ENCODE measurements at regions not wholly inside any gene's neighbourhood (a gene's known extent, or its start where the extent isn't known, plus 50 kb on each side); places are given as distances from the start of the nearest gene placed in this dataset.

GRCh38 chr6:149138089-149138488, 179.4 kb upstream of the TAB2 start:
- Histone ChIP-seq H4K91ac (ENCODE audit: low read length) (no peak overlapping the region), H2BK15ac (ENCODE audit: low read depth, poor library complexity, severe bottlenecking) (no peak overlapping the region), H3K79me1 (replicated peaks; ENCODE audit: low read length, poor library complexity, severe bottlenecking) (no peaks in the 10 kb centered on the region), H3K4me3 (ENCODE audit: insufficient read depth in 1 of 2, low read depth in 1 of 2, low read length in 2 of 2) (no peak overlapping the region), H3K4me1 (ENCODE audit: control insufficient read depth, insufficient read depth, low read depth, low read length) (no peaks in the 10 kb centered on the region), H2AK5ac (ENCODE audit: low read length, severe bottlenecking) (no peak overlapping the region), H3K27ac (ENCODE audit: low read length, poor library complexity, severe bottlenecking) (no peak overlapping the region), H3K23ac (ENCODE audit: low read length in 2 of 2) (no peak overlapping the region), H2BK5ac (ENCODE audit: low read depth, low read length, poor library complexity, severe bottlenecking) (no peak overlapping the region), H2BK12ac (ENCODE audit: low read length in 2 of 2) (no peak overlapping the region), H3K18ac (ENCODE audit: low read depth in 1 of 2, low read length in 2 of 2) (no peak overlapping the region), H4K8ac (ENCODE audit: low read length) (no peak overlapping the region), H3K36me3 (ENCODE audit: control insufficient read depth in 1 of 2, insufficient read depth in 2 of 2, low read depth in 1 of 2, low read length in 2 of 2) (no peaks in the 10 kb centered on the region), H3K9ac (ENCODE audit: low read length) (no peak overlapping the region), H2AFZ (ENCODE audit: low read depth, low read length) (no peak overlapping the region), H3K4ac (ENCODE audit: low read depth in 1 of 2, low read length in 2 of 2) (no peak overlapping the region), H3K9me3 (ENCODE audit: control insufficient read depth, low read length) (no peaks in the 10 kb centered on the region), H3K14ac (ENCODE audit: low read length in 2 of 2) (no peak overlapping the region), H2BK120ac (ENCODE audit: low read depth, low read length) (no peak overlapping the region), H3K27me3 (ENCODE audit: control insufficient read depth in 1 of 2, insufficient read depth in 1 of 2, low read length in 2 of 2) (no peaks in the 10 kb centered on the region), H3K4me2 (ENCODE audit: low read length, poor library complexity, severe bottlenecking) (no peak overlapping the region)
- no peak for DNase-seq
- WGBS, result 92% methylated on average over 10 of the region's 10 CpGs

- H3K23ac ChIP-seq (ENCODE audit: low read length in 2 of 2), result no peak overlapping the region
- no peak overlapping the region for H3K18ac ChIP-seq (ENCODE audit: low read depth in 1 of 2, low read length in 2 of 2)
- no peak overlapping the region for H3K4me3 ChIP-seq (ENCODE audit: insufficient read depth in 1 of 2, low read depth in 1 of 2, low read length in 2 of 2)
- no peak overlapping the region for H3K9ac ChIP-seq (ENCODE audit: low read length)
- H3K36me3 ChIP-seq (ENCODE audit: control insufficient read depth in 1 of 2, insufficient read depth in 2 of 2, low read depth in 1 of 2, low read length in 2 of 2), result no peaks in the 10 kb centered on the region
- no peak overlapping the region for H2BK12ac ChIP-seq (ENCODE audit: low read length in 2 of 2)
- H3K4ac ChIP-seq (ENCODE audit: low read depth in 1 of 2, low read length in 2 of 2), result no peak overlapping the region
- H2BK15ac ChIP-seq (ENCODE audit: low read depth, poor library complexity, severe bottlenecking), result no peak overlapping the region
- no peak overlapping the region for H2AK5ac ChIP-seq (ENCODE audit: low read length, severe bottlenecking)
- H3K4me1 ChIP-seq (ENCODE audit: control insufficient read depth, insufficient read depth, low read depth, low read length), result no peaks in the 10 kb centered on the region
- H4K91ac ChIP-seq (ENCODE audit: low read length), result no peak overlapping the region
- DNase-seq, result no peak
- no peak overlapping the region for H2AFZ ChIP-seq (ENCODE audit: low read depth, low read length)
- H4K8ac ChIP-seq (ENCODE audit: low read length), result no peak overlapping the region
- H3K9me3 ChIP-seq (ENCODE audit: control insufficient read depth, low read length), result no peaks in the 10 kb centered on the region
- no peak overlapping the region for H3K14ac ChIP-seq (ENCODE audit: low read length in 2 of 2)
- no peaks in the 10 kb centered on the region for H3K79me1 ChIP-seq (replicated peaks; ENCODE audit: low read length, poor library complexity, severe bottlenecking)
- no peaks in the 10 kb centered on the region for H3K27me3 ChIP-seq (ENCODE audit: control insufficient read depth in 1 of 2, insufficient read depth in 1 of 2, low read length in 2 of 2)
- no peak overlapping the region for H2BK5ac ChIP-seq (ENCODE audit: low read depth, low read length, poor library complexity, severe bottlenecking)
- no peak overlapping the region for H3K27ac ChIP-seq (ENCODE audit: low read length, poor library complexity, severe bottlenecking)
- whole genome bisulfite sequencing, result 96% methylated on average over 11 of the region's 12 CpGs
- no peak overlapping the region for H2BK120ac ChIP-seq (ENCODE audit: low read depth, low read length)
- no peak overlapping the region for H3K4me2 ChIP-seq (ENCODE audit: low read length, poor library complexity, severe bottlenecking)
Measured at GRCh38 chr6:149138699-149139294, 178.7 kb upstream of the TAB2 start.

- Histone ChIP-seq H3K4me2 (ENCODE audit: low read length, poor library complexity, severe bottlenecking) (no peak overlapping the region), H2BK120ac (ENCODE audit: low read depth, low read length) (no peak overlapping the region), H3K4me3 (ENCODE audit: insufficient read depth in 1 of 2, low read depth in 1 of 2, low read length in 2 of 2) (no peak overlapping the region), H2BK12ac (ENCODE audit: low read length in 2 of 2) (no peak overlapping the region), H4K91ac (ENCODE audit: low read length) (no peak overlapping the region), H3K4ac (ENCODE audit: low read depth in 1 of 2, low read length in 2 of 2) (no peak overlapping the region), H3K18ac (ENCODE audit: low read depth in 1 of 2, low read length in 2 of 2) (no peak overlapping the region), H3K9me3 (ENCODE audit: control insufficient read depth, low read length) (no peaks in the 10 kb centered on the region), H3K4me1 (ENCODE audit: control insufficient read depth, insufficient read depth, low read depth, low read length) (no peaks in the 10 kb centered on the region), H3K36me3 (ENCODE audit: control insufficient read depth in 1 of 2, insufficient read depth in 2 of 2, low read depth in 1 of 2, low read length in 2 of 2) (no peaks in the 10 kb centered on the region), H3K14ac (ENCODE audit: low read length in 2 of 2) (no peak overlapping the region), H3K23ac (ENCODE audit: low read length in 2 of 2) (no peak overlapping the region), H2AK5ac (ENCODE audit: low read length, severe bottlenecking) (no peak overlapping the region), H4K8ac (ENCODE audit: low read length) (no peak overlapping the region), H2AFZ (ENCODE audit: low read depth, low read length) (no peak overlapping the region), H3K79me1 (replicated peaks; ENCODE audit: low read length, poor library complexity, severe bottlenecking) (no peaks in the 10 kb centered on the region), H3K27ac (ENCODE audit: low read length, poor library complexity, severe bottlenecking) (no peak overlapping the region), H2BK15ac (ENCODE audit: low read depth, poor library complexity, severe bottlenecking) (no peak overlapping the region), H2BK5ac (ENCODE audit: low read depth, low read length, poor library complexity, severe bottlenecking) (no peak overlapping the region), H3K9ac (ENCODE audit: low read length) (no peak overlapping the region), H3K27me3 (ENCODE audit: control insufficient read depth in 1 of 2, insufficient read depth in 1 of 2, low read length in 2 of 2) (no peaks in the 10 kb centered on the region)
- DNase-seq, result no peak
Measured at GRCh38 chr6:149139782-149140136, 177.8 kb upstream of the TAB2 start.

- Histone ChIP-seq H3K4me3 (ENCODE audit: insufficient read depth in 1 of 2, low read depth in 1 of 2, low read length in 2 of 2) (no peak overlapping the region), H3K4ac (ENCODE audit: low read depth in 1 of 2, low read length in 2 of 2) (no peak overlapping the region), H2BK15ac (ENCODE audit: low read depth, poor library complexity, severe bottlenecking) (no peak overlapping the region), H2BK5ac (ENCODE audit: low read depth, low read length, poor library complexity, severe bottlenecking) (no peak overlapping the region), H3K9me3 (ENCODE audit: control insufficient read depth, low read length) (no peaks in the 10 kb centered on the region), H3K9ac (ENCODE audit: low read length) (no peak overlapping the region), H3K27me3 (ENCODE audit: control insufficient read depth in 1 of 2, insufficient read depth in 1 of 2, low read length in 2 of 2) (no peaks in the 10 kb centered on the region), H3K36me3 (ENCODE audit: control insufficient read depth in 1 of 2, insufficient read depth in 2 of 2, low read depth in 1 of 2, low read length in 2 of 2) (no peaks in the 10 kb centered on the region), H3K23ac (ENCODE audit: low read length in 2 of 2) (no peak overlapping the region), H2BK12ac (ENCODE audit: low read length in 2 of 2) (no peak overlapping the region), H3K14ac (ENCODE audit: low read length in 2 of 2) (no peak overlapping the region), H4K8ac (ENCODE audit: low read length) (no peak overlapping the region), H3K79me1 (replicated peaks; ENCODE audit: low read length, poor library complexity, severe bottlenecking) (no peaks in the 10 kb centered on the region), H4K91ac (ENCODE audit: low read length) (no peak overlapping the region), H3K4me1 (ENCODE audit: control insufficient read depth, insufficient read depth, low read depth, low read length) (no peaks in the 10 kb centered on the region), H2AFZ (ENCODE audit: low read depth, low read length) (no peak overlapping the region), H3K27ac (ENCODE audit: low read length, poor library complexity, severe bottlenecking) (no peak overlapping the region), H2BK120ac (ENCODE audit: low read depth, low read length) (no peak overlapping the region), H2AK5ac (ENCODE audit: low read length, severe bottlenecking) (no peak overlapping the region), H3K4me2 (ENCODE audit: low read length, poor library complexity, severe bottlenecking) (no peak overlapping the region), H3K18ac (ENCODE audit: low read depth in 1 of 2, low read length in 2 of 2) (no peak overlapping the region)
- DNase-seq, result no peak
- 78% methylated on average over 8 of the region's 12 CpGs for WGBS
Measured at GRCh38 chr6:149140137-149140909, 177.2 kb upstream of the TAB2 start.

Data from mesenchymal stem cell (in vitro differentiated cells and primary cell).